ENCODE measurements at regions not wholly inside any gene's neighbourhood (a gene's known extent, or its start where the extent isn't known, plus 50 kb on each side); places are given as distances from the start of the nearest gene placed in this dataset.

GRCh38 chr5:91281401-91281800 lies 101.7 kb downstream of the ARRDC3 start:
- TF ChIP-seq CTCF (conservative IDR thresholded peaks at IDR 0.05; ENCODE audit: low read depth, low read length) (no peak), EZH2 (IDR thresholded peaks at IDR 0.05; ENCODE audit: borderline replicate concordance, low read depth, low read length, poor library complexity, severe bottlenecking) (no peak)

All from A673 (cell line).